CD4-positive, alpha-beta T cell treated with Interleukin-4 for 1 hour (primary cell): ENCODE measurements at regions not wholly inside any gene's neighbourhood (a gene's known extent, or its start where the extent isn't known, plus 50 kb on each side); places are given as distances from the start of the nearest gene placed in this dataset.
"Not testable (repeated sequence)": the region's sequence is repeated elsewhere in the genome, so short reads cannot be mapped to it uniquely, and the experiment has no call there.

Experiments used
- DNase-seq, 2 donors: peaks; one replicate each; pipeline ENCODE4 v3.0.0-alpha.2; 2020 to 2022

DNA sequence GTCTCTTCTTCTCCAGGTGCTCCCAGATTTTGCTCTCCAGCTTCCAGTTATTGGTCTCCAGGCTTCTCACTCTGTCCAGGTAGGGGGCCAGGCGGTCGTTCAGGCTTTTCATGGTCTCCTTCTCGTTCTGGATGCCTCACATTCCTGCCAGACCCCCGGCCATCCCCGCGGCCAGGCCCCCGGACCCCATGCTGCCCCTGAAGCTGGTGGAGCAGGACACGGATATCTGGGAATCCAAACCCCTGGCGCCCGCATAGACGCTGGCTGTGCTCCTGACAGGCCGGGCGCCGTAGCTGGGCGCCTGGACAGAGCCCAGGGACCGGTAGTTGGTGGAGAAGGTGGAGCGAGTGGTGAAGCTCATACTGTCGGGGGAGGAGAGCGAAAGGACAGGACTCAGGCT is 534.4 kb upstream of the TLE4 start:
- DNase-seq: no peak

- no peak for DNase-seq
These were observed 531.1 kb upstream of the TLE4 start for GRCh38 chr9:79040671-79041070.

- DNase-seq: no peak
These were observed 530.5 kb upstream of the TLE4 start for GRCh38 chr9:79041266-79041665.

GRCh38 chr9:79043916-79044315 is 527.8 kb upstream of the TLE4 start:
- no peak for DNase-seq

DNA sequence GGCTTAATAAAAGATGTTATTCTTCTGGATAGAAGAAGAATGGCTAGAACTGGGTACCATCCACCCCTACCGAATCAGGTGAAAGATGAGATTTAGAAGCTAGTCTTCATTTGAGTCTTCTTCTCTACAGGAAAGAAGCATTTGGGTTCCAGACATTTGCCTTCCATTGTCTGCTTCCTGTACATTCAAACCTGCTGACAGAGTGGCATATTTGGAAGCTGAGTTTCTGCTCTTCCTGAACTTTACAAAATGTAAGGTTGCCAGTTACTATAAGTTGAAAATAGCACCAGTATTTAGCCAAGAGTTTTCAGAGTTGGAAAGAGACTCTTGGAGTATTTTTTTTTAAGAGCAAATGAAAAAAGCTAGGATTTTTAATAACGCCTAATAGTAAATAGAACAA is 525.4 kb upstream of the TLE4 start:
- DNase-seq: no peak

GRCh38 chr9:79049371-79049770 is 522.4 kb upstream of the TLE4 start:
- DNase-seq: no peak

- no peak for DNase-seq
These were observed 518.2 kb upstream of the TLE4 start for GRCh38 chr9:79053598-79053997.

GRCh38 chr9:79054500-79054899 is 517.3 kb upstream of the TLE4 start:
- no peak for DNase-seq

- no peak for DNase-seq
These were observed 515.7 kb upstream of the TLE4 start for GRCh38 chr9:79056041-79056440.

GRCh38 chr9:79057576-79057975 is 514.2 kb upstream of the TLE4 start:
- no peak for DNase-seq

DNA sequence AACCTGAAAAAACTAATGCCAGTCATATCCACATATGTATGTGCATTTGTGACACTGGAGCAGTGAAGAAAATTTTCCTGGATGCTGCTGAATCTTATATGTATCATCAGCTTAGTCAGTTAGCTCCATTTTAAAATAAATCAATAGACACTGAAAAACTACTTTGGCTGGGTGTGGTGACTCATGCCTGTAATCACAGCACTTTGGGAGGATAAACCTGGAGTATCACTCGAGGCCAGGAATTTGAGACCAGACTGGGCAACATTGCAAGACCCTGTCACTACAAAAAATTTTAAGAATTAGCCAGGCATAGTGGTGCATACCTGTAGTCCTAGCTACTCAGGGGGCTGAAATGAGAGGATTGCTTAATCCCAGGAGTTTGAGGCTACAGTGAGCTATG is 511.0 kb upstream of the TLE4 start:
- no peak for DNase-seq

DNA sequence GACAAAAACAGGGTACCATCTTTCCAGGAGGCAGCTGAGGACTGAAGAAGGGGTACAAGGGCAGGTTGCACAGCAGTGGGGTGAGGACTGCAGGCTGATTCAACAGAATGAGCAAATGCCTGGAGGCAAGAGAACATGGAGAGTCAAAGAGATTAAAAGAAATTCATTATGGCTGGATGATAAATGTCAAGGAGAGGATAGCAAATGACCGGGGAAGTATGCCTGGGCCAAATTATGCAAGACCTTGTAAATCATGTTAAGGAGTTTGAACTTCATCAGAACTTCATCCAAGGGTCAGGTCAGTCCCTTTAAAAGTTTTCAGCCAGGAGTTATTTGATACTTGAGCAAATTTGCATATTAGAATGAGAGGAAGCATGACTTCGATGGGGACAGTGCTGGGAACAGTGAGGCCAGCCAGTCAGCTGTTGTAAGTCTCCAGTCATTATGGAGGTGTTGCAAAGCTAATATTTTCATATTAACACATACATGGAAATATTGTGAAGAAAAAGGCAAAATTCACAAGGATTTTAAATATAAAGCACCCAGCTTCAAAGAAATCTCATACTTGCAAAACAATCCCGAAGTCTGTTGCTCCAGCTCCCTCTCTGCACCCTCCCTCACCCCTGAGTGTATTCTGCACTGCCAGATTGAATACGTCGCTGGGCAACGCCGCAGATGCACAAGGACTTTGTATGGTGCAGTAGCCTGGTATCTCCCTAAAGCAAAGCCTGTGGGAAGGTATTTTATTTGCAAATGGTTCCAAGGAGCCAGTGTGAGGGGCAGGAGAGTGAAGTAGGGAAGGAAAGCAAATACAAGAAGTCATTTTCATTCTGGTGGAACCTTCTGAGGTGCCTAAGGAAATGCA is 509.8 kb upstream of the TLE4 start:
- DNase-seq: no peak

- DNase-seq: no peak
These were observed 498.6 kb upstream of the TLE4 start for GRCh38 chr9:79073201-79073600.

- no peak for DNase-seq
These were observed 491.2 kb upstream of the TLE4 start for GRCh38 chr9:79080536-79080935.

GRCh38 chr9:79083621-79084020 is 488.1 kb upstream of the TLE4 start:
- no peak for DNase-seq

GRCh38 chr9:79087133-79087532 is 484.6 kb upstream of the TLE4 start:
- no peak for DNase-seq

- DNase-seq: no peak
These were observed 482.7 kb upstream of the TLE4 start for GRCh38 chr9:79089054-79089560.

- DNase-seq: not testable (repeated sequence)
These were observed 481.9 kb upstream of the TLE4 start for GRCh38 chr9:79089851-79090250.

- DNase-seq: not testable (repeated sequence)
These were observed 468.5 kb upstream of the TLE4 start for GRCh38 chr9:79103257-79103656.

DNA sequence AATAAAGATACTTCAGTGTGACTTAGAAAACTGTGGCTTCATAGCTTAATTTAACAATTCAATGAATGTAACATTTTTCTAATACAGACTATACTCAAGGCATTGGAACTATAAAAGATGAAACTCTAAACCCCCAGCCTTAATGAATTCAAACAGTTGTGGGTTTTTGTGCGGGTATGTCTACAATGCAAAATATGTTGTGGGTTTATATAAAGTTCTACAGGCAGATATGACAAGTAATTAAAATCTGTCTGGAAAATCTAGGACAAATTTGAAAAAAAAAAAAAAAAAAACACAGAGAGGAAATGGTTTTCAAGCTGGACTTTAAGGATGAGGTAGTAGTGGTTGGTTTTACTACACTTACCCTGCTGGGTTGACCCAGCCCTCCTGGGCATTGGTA is 467.5 kb upstream of the TLE4 start:
- no peak for DNase-seq

GRCh38 chr9:79104951-79105350 is 466.8 kb upstream of the TLE4 start:
- no peak for DNase-seq

GRCh38 chr9:79107911-79108676 is 463.7 kb upstream of the TLE4 start:
- DNase-seq: no peak

DNA sequence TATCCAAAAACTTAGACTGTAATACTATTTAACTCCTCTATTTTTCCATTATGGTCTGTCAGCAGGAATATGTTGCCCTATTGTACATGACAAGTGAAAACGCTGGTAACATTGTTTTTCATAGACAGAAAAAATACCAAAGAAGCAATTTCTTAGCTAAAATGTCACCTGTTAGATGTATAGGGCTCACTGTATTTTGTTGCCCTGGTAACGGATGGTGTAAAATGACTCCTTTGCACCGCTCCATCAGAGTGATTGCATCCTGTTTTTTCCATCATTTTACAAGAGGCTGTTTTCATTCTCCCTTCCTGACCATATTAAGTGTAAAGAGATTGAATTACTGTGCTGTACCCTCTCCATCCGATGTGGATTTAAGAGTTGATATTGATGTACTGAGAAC is 460.1 kb upstream of the TLE4 start:
- no peak for DNase-seq

GRCh38 chr9:79115176-79115575 is 456.6 kb upstream of the TLE4 start:
- DNase-seq: no peak
